Body of pancreas (tissue), 4 donors: ENCODE measurements at regions not wholly inside any gene's neighbourhood (a gene's known extent, or its start where the extent isn't known, plus 50 kb on each side); places are given as distances from the start of the nearest gene placed in this dataset.

Source experiments
- CTCF ChIP-seq, 7 experiments: fragments of 450-650 bp in 4 of 7; fragments of 200-600 bp in 3 of 7; sonication (generic) in 3 of 7; IDR thresholded peaks; one replicate each; pipeline ENCODE4 v1.5.1; 2016 to 2019; ENCODE audit warnings: antibody characterized with exemption in 7 of 7
- POLR2A ChIP-seq, 3 donors: fragments of 450-650 bp; IDR thresholded peaks; one replicate each; pipeline ENCODE4 v1.6.1; 2016; ENCODE audit warnings: antibody characterized with exemption in 3 of 3, mild to moderate bottlenecking in 2 of 3

GRCh38 chr2:8230466-8230865 lies 451.4 kb upstream of the ID2 start:
- TF ChIP-seq CTCF (IDR thresholded peaks at IDR 0.05) (no peak), POLR2A (IDR thresholded peaks at IDR 0.05) (no peak)
